GM21529 (cell line): ENCODE measurements at regions not wholly inside any gene's neighbourhood (a gene's known extent, or its start where the extent isn't known, plus 50 kb on each side); places are given as distances from the start of the nearest gene placed in this dataset.

Experiments used
- ATAC-seq: cut with Tn5 transposase; IDR thresholded peaks from one replicate; pipeline ENCODE4 v1.9.1; 2021; ENCODE audit not compliant: unreplicated experiment

DNA sequence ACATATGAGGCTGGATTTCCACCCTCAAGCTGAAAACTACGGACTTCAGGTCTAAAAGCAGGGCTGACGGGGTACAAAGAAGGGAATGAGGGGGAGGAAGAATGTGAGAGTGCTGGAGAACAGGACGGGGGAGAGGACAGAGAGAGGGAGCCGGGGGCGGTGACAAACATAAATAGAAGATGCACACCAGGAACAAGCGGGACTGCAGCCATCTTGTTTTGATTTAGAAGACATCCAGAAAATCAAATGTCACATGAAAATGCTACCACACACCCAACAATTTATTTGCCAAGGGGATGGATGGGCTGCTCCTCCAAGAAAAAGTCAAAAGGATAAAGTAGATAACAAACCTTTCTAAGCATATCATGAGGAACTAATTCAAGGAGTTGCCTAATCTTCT is 59.2 kb upstream of the FHL2 start:
- no peak for ATAC-seq

- ATAC-seq, result no peak
These were observed 56.7 kb upstream of the FHL2 start for GRCh38 chr2:105455488-105456003.

GRCh38 chr2:105454801-105455485 is 56.1 kb upstream of the FHL2 start:
- ATAC-seq, result no peak

GRCh38 chr2:105451571-105452166 is 52.8 kb upstream of the FHL2 start:
- no peak for ATAC-seq

GRCh38 chr2:105450471-105450870 is 51.6 kb upstream of the FHL2 start:
- no peak for ATAC-seq

GRCh38 chr2:105449076-105449475 is 50.2 kb upstream of the FHL2 start:
- ATAC-seq, result no peak
